AG04449 (cell line): ENCODE measurements at regions not wholly inside any gene's neighbourhood (a gene's known extent, or its start where the extent isn't known, plus 50 kb on each side); places are given as distances from the start of the nearest gene placed in this dataset.

Source experiments
- CTCF ChIA-PET: fragments of 350-600 bp; formaldehyde crosslinking; extraction: SDS; loops from one replicate; lab custom pipeline; 2021; ENCODE audit warnings: antibody characterized with exemption; lab: Yijun Ruan, JAX
- POLR2A ChIA-PET: fragments of 400-600, 350-600 bp; formaldehyde crosslinking; extraction: SDS; loops from one replicate; lab custom pipeline; 2020; ENCODE audit warnings: antibody characterized with exemption, inconsistent platforms; lab: Yijun Ruan, JAX
- DNase-seq: peaks from one replicate; pipeline ENCODE4 v3.0.0-alpha.2; 2010; ENCODE audit warnings: low read depth, low spot score
- H3K4me3 ChIP-seq: 2 replicates; pipeline ENCODE4 v1.5.1; 2011; ENCODE audit warnings: low read depth, mild to moderate bottlenecking, control low read depth, low read length
- CTCF ChIP-seq: IDR thresholded peaks from one replicate; pipeline ENCODE4 v1.5.1; 2011; ENCODE audit warnings: mild to moderate bottlenecking, moderate library complexity, low read length, control low read depth, inconsistent platforms; ENCODE audit not compliant: insufficient read depth; ENCODE audit errors: missing control alignments

- CTCF ChIA-PET, result no interaction called here
Measured at GRCh38 chr9:31389075-31389474, 995.4 kb upstream of the ACO1 start.

GRCh38 chr9:31390403-31391025 is 993.9 kb upstream of the ACO1 start:
- ChIA-PET CTCF (no interaction called here), POLR2A (no interaction called here)
- no peak for TF ChIP-seq CTCF
- no peak overlapping the region for H3K4me3 ChIP-seq
- DNase-seq, result no peak

More at GRCh38 chr9:31389075-31389474, 995.4 kb upstream of the ACO1 start:
- no peak for TF ChIP-seq CTCF
- H3K4me3 ChIP-seq, result no peak overlapping the region
- POLR2A ChIA-PET, result no interaction called here
- no peak for DNase-seq

GRCh38 chr9:31393240-31393639 is 991.2 kb upstream of the ACO1 start:
- no peak for DNase-seq
- no peak for TF ChIP-seq CTCF
- ChIA-PET POLR2A (no interaction called here), CTCF (no interaction called here)
- H3K4me3 ChIP-seq, result no peak overlapping the region

GRCh38 chr9:31394015-31394473 is 990.4 kb upstream of the ACO1 start:
- ChIA-PET CTCF (no interaction called here), POLR2A (no interaction called here)
- no peak for TF ChIP-seq CTCF
- H3K4me3 ChIP-seq, result no peak overlapping the region
- DNase-seq, result no peak

- no peak overlapping the region for H3K4me3 ChIP-seq
- no peak for TF ChIP-seq CTCF
- ChIA-PET POLR2A (no interaction called here), CTCF (no interaction called here)
- no peak for DNase-seq
Measured at GRCh38 chr9:31412081-31412480, 972.4 kb upstream of the ACO1 start.

GRCh38 chr9:31415164-31415563 is 969.3 kb upstream of the ACO1 start:
- no peak overlapping the region for H3K4me3 ChIP-seq
- DNase-seq, result no peak
- ChIA-PET POLR2A (no interaction called here), CTCF (no interaction called here)
- no peak for TF ChIP-seq CTCF
